Astrocyte of the cerebellum (primary cell): ENCODE measurements at regions not wholly inside any gene's neighbourhood (a gene's known extent, or its start where the extent isn't known, plus 50 kb on each side); places are given as distances from the start of the nearest gene placed in this dataset.
A peak's percentile ranks its signal among the peaks of the same experiment; 100 is the strongest.

Source experiments
- DNase-seq: peaks from one replicate; pipeline ENCODE4 v3.0.0-alpha.2; 2011; ENCODE audit warnings: low read depth
- H3K4me3 ChIP-seq: 2 replicates; pipeline ENCODE4 v1.5.1; 2011; ENCODE audit warnings: mild to moderate bottlenecking, low read depth, low read length, moderate library complexity
- CTCF ChIP-seq: IDR thresholded peaks from 2 replicates; pipeline ENCODE4 v1.5.1; 2012; ENCODE audit warnings: low read length, low read depth, moderate library complexity, mild to moderate bottlenecking; ENCODE audit errors: missing control alignments
- in situ Hi-C: cut with HindIII; loops from 2 replicates; pipeline ENCODE4 v1.10.0; 2017; ENCODE audit warnings: low sequenced_read_pairs

- in situ Hi-C loops: no loop called here
- no peak for DNase-seq
- TF ChIP-seq CTCF: no peak
- no peak overlapping the region for H3K4me3 ChIP-seq
Measured at GRCh38 chr18:57915248-57915647, 112.1 kb upstream of the ATP8B1 start.

- no peak overlapping the region for H3K4me3 ChIP-seq
- in situ Hi-C loops: no loop called here
- no peak for DNase-seq
- no peak for TF ChIP-seq CTCF
Measured at GRCh38 chr18:57913686-57914085, 110.6 kb upstream of the ATP8B1 start.

GRCh38 chr18:57910817-57911216 lies 107.7 kb upstream of the ATP8B1 start:
- H3K4me3 ChIP-seq: no peak overlapping the region
- peak; percentile 39 for TF ChIP-seq CTCF
- in situ Hi-C loops: no loop called here
- DNase-seq: no peak

GRCh38 chr18:57910134-57910533 lies 107.0 kb upstream of the ATP8B1 start:
- TF ChIP-seq CTCF: no peak
- DNase-seq: no peak
- in situ Hi-C loops: no loop called here
- no peak overlapping the region for H3K4me3 ChIP-seq

- in situ Hi-C loops: no loop called here
- no peak for DNase-seq
- TF ChIP-seq CTCF: no peak
- no peak overlapping the region for H3K4me3 ChIP-seq
Measured at GRCh38 chr18:57909620-57910019, 106.5 kb upstream of the ATP8B1 start.

- no peak overlapping the region for H3K4me3 ChIP-seq
- no peak for TF ChIP-seq CTCF
- DNase-seq: no peak
- in situ Hi-C loops: no loop called here
Measured at GRCh38 chr18:57908092-57908491, 105.0 kb upstream of the ATP8B1 start.

- in situ Hi-C loops: no loop called here
- no peak for DNase-seq
- no peak overlapping the region for H3K4me3 ChIP-seq
- TF ChIP-seq CTCF: no peak
Measured at GRCh38 chr18:57907550-57907949, 104.4 kb upstream of the ATP8B1 start.
